ENCODE measurements at regions not wholly inside any gene's neighbourhood (a gene's known extent, or its start where the extent isn't known, plus 50 kb on each side); places are given as distances from the start of the nearest gene placed in this dataset.
"Not testable (repeated sequence)": the region's sequence is repeated elsewhere in the genome, so short reads cannot be mapped to it uniquely, and the experiment has no call there.

GRCh38 chr5:118614731-118615456 lies 373.5 kb downstream of the DTWD2 start:
- intact Hi-C loops (cut with DNase I) = no loop called here
- DNase-seq (ENCODE audit: low spot score) = no peak

DNA sequence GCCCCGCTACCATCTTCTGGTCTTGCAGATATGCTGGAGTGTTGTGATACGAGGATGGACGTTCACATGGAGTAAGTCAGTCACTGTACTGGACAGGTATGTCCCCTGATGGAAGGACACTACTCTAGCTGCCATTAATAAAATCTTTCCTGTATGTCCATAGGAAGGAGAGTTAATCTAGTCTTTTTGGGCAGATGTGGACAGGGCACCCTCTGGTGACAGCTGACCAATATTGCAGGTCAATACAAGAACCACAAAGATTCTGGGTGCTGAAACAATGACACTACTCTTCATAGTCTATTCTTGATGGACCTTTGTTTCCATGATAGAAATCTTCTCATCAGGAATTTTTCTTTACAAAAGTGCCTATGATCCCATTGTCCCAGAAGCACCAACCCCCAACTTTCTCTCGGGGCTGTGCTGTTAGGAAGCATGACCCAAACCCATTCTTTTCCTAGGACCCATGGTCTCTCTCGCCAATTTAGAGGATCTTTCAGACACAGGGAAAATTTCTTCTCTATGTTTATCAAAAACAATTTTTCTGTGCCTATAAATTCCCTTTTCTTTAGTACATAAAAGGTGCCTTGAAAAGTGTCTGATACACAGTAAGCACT lies 376.9 kb downstream of the DTWD2 start:
- DNase-seq (ENCODE audit: low spot score) = no peak
- intact Hi-C loops (cut with DNase I) = no loop called here

DNA sequence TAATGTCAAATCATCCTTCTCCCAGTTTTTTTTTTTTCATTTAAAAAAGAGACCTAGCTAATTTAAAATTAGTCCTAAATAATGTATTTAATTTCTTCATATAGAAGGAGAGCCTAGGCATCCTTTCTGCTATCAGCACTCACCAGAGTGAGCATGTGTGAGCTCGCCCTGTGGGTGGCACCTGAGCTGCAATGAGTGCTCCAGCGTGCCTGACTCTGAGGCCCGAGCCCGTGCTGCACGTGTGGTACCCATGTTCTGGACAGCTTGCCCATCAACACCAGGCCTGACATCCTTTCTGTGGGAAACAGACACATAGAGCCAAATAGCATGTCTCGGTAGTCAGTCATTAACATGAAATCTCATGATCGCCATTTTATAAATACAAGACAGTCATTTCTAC lies 381.4 kb downstream of the DTWD2 start:
- intact Hi-C loops (cut with DNase I) = no loop called here
- no peak for DNase-seq (ENCODE audit: low spot score)

- DNase-seq (ENCODE audit: low spot score) = no peak
- intact Hi-C loops (cut with DNase I) = no loop called here
Measured at GRCh38 chr5:118605761-118606160, 382.6 kb downstream of the DTWD2 start.

- no peak for DNase-seq (ENCODE audit: low spot score)
Measured at GRCh38 chr5:118604106-118604505, 384.2 kb downstream of the DTWD2 start.

GRCh38 chr5:118603278-118603677 lies 385.1 kb downstream of the DTWD2 start:
- intact Hi-C loops (cut with DNase I) = no loop called here
- DNase-seq (ENCODE audit: low spot score) = no peak

More at GRCh38 chr5:118604106-118604505, 384.2 kb downstream of the DTWD2 start:
- intact Hi-C loops (cut with DNase I) = no loop called here

GRCh38 chr5:118598311-118598710 lies 390.0 kb downstream of the DTWD2 start:
- intact Hi-C loops (cut with DNase I) = no loop called here
- DNase-seq (ENCODE audit: low spot score) = no peak

DNA sequence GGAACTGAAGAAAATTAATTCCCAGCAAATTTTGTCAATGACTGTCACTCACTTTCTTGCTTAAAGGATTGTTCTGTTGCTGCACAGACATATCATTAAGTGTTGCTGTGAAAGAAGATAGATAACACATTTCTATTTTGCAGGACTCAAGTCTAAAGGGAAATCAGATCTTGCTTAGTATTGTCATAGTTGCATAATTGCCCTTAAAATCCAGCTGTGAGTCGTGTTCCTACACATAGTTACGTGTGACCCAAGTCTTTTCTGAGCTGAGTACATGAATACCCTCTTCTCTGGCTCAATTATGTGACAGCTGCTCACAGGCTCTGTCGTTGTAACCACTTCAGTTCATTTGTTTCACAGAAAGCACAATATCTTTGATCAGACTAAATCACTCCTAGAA lies 390.8 kb downstream of the DTWD2 start:
- no peak for DNase-seq (ENCODE audit: low spot score)
- intact Hi-C loops (cut with DNase I) = no loop called here

DNA sequence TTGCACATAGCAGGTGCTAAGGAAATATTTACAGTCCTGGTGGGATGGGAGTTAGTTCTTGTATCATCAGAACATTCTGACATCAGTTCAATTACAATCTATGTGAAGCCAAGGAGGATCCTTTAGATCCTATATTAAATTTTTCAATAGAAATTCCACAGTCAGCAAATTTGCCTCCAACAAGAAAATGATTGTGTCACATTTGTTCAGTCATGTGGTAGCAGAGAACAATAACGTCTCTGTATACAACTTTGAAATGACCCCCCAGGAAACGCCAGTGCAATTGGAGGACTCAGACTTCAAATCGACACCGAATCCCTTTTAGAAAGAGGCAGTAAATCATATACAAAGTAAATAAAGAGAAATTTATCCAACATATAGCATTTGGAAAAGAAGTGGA lies 392.1 kb downstream of the DTWD2 start:
- no peak for DNase-seq (ENCODE audit: low spot score)
- intact Hi-C loops (cut with DNase I) = no loop called here

DNA sequence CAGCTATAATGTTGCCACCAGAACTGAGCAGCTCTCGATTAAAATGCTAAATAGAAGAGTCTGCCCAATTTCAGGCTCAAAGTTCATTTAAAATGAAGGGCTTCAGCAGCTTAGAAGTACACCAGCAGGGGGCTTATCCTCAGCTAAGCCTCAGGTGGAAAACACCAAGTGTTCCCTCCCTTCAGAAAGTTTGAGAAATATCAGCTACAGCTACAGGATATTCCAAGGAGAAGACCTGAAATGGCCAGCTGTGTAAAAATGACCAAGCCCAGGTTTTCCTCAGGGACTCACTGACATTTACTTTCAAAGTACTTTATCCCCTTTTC lies 395.4 kb downstream of the DTWD2 start:
- intact Hi-C loops (cut with DNase I) = no loop called here
- no peak for DNase-seq (ENCODE audit: low spot score)

GRCh38 chr5:118592229-118593002 lies 395.9 kb downstream of the DTWD2 start:
- intact Hi-C loops (cut with DNase I) = no loop called here

GRCh38 chr5:118590806-118591205 lies 397.5 kb downstream of the DTWD2 start:
- DNase-seq (ENCODE audit: low spot score) = no peak
- intact Hi-C loops (cut with DNase I) = no loop called here

More at GRCh38 chr5:118592229-118593002, 395.9 kb downstream of the DTWD2 start:
- DNase-seq (ENCODE audit: low spot score) = no peak

DNA sequence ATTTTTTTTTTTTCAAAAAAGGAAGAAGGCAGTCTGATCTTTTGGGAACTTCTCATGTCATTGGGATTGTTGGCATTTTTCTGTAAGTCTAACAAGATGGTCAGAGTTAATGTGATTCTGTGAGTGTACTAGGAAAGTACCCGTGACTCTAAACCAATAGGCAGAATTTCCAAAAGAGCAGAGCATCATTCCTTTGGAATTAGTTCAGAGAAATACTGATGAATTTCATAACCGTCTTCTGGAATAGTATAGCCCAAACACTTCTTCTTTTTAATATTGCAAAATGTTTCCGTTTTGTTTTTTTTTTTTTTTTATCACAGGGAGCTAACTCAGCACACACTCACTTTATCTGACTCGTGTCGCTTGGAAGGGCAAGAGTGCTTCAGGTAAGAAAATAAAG lies 407.4 kb downstream of the DTWD2 start:
- no peak for DNase-seq (ENCODE audit: low spot score)

GRCh38 chr5:118578093-118578492 lies 410.3 kb downstream of the DTWD2 start:
- DNase-seq (ENCODE audit: low spot score) = no peak
- intact Hi-C loops (cut with DNase I) = no loop called here

More for the DNA sequence above, 407.4 kb downstream of the DTWD2 start:
- intact Hi-C loops (cut with DNase I) = no loop called here

GRCh38 chr5:118577621-118578020 lies 410.7 kb downstream of the DTWD2 start:
- DNase-seq (ENCODE audit: low spot score) = no peak
- intact Hi-C loops (cut with DNase I) = no loop called here

GRCh38 chr5:118570276-118570675 lies 418.1 kb downstream of the DTWD2 start:
- intact Hi-C loops (cut with DNase I); DNase-seq (ENCODE audit: low spot score): not testable (repeated sequence)

- DNase-seq (ENCODE audit: low spot score); intact Hi-C loops (cut with DNase I): not testable (repeated sequence)
Measured at GRCh38 chr5:118569596-118569995, 418.8 kb downstream of the DTWD2 start.

DNA sequence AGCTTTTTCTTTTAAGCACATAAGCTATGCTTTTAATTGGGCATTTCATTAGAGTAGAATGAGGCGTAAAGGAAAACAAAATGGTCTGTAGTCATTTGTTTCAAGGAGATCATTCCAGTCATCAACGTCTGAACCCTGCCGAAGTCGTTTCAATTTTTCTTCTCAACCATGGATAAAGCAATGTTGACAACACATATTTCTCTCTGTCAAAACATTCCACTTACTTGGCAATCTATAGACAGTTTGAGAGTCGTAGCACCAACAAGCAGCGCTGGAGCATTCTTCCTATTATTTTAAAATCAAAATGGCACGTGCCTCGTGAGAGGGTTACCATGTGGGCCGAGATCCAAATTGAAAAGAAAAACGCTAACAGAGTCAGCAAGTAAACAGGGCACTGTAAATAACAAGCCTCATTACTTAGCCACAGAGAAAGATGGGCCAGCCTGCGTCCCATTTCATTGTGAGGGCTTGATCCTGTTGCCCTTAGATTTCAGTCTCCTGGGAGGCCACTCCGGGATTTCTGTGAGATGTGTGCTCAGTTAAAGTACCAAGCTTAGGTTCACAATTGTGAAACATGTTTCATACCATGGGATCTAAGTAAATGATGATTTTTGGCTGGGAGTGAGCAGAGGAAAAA lies 422.9 kb downstream of the DTWD2 start:
- DNase-seq (ENCODE audit: low spot score) = no peak

GRCh38 chr5:118561971-118562370 lies 426.4 kb downstream of the DTWD2 start:
- no peak for DNase-seq (ENCODE audit: low spot score)
- intact Hi-C loops (cut with DNase I) = no loop called here

More for the DNA sequence above, 422.9 kb downstream of the DTWD2 start:
- intact Hi-C loops (cut with DNase I) = no loop called here

- intact Hi-C loops (cut with DNase I) = no loop called here
- DNase-seq (ENCODE audit: low spot score) = no peak
Measured at GRCh38 chr5:118561235-118561634, 427.1 kb downstream of the DTWD2 start.

Data from cardiac septum (tissue), 1 donor.